Neural progenitor cell (in vitro differentiated cells): ENCODE measurements at regions not wholly inside any gene's neighbourhood (a gene's known extent, or its start where the extent isn't known, plus 50 kb on each side); places are given as distances from the start of the nearest gene placed in this dataset.
"Not testable (repeated sequence)": the region's sequence is repeated elsewhere in the genome, so short reads cannot be mapped to it uniquely, and the experiment has no call there.

ENCODE experiments used
- EZH2 ChIP-seq: fragments of 200-600 bp; sonication (generic); IDR thresholded peaks from 2 replicates; pipeline ENCODE4 v1.6.1; 2017; ENCODE audit warnings: antibody characterized with exemption, mild to moderate bottlenecking, moderate library complexity
- TF ChIP-seq, protein P1 (sequence below): fragments of 200-600 bp; sonication (generic); IDR thresholded peaks from 2 replicates; pipeline ENCODE4 v1.5.1; 2017; ENCODE audit warnings: antibody characterized with exemption, mild to moderate bottlenecking

GRCh38 chr1:189755100-189755499 is 722.6 kb downstream of the BRINP3 start:
- TF ChIP-seq, protein P1, sequence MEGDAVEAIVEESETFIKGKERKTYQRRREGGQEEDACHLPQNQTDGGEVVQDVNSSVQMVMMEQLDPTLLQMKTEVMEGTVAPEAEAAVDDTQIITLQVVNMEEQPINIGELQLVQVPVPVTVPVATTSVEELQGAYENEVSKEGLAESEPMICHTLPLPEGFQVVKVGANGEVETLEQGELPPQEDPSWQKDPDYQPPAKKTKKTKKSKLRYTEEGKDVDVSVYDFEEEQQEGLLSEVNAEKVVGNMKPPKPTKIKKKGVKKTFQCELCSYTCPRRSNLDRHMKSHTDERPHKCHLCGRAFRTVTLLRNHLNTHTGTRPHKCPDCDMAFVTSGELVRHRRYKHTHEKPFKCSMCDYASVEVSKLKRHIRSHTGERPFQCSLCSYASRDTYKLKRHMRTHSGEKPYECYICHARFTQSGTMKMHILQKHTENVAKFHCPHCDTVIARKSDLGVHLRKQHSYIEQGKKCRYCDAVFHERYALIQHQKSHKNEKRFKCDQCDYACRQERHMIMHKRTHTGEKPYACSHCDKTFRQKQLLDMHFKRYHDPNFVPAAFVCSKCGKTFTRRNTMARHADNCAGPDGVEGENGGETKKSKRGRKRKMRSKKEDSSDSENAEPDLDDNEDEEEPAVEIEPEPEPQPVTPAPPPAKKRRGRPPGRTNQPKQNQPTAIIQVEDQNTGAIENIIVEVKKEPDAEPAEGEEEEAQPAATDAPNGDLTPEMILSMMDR, result not testable (repeated sequence)
- not testable (repeated sequence) for TF ChIP-seq EZH2
